ENCODE measurements at regions not wholly inside any gene's neighbourhood (a gene's known extent, or its start where the extent isn't known, plus 50 kb on each side); places are given as distances from the start of the nearest gene placed in this dataset.

DNA sequence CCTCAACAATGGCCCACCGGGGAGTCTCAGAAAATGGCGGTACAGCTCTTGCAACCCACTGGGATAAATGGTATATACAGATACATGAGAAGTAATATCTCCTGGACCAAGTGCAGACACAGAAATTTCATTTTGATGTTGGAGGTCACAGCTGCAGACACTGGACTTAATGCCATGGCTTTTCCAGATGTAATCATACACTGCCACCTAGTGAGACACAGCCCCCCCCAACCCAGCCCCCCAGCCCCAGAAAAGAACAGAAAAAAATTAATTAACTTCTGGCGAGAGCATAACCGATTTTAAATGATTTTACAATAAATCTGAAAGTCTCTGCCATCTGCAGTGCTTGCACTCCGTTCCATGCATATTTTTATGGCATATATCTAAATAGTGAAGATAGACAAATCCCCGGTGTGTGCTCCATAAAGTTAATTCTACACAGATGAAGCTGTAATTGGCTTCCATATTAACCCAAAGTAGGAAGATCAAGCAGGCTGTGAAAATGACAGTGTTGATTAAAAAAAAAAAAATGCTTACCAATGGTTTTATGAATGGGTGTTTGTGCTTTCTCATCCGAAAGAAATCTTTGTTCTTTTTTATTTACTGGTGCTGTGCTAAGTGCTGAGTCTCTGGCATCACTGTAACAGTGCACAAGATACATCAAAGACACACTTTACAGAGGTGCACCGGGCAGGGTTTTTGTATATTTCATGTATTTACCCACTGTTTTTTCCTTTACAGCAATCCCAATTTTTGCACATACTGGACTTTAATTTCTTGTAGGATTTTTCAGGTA lies 804.1 kb downstream of the TFAP2A start:
- TF ChIP-seq, protein P1, sequence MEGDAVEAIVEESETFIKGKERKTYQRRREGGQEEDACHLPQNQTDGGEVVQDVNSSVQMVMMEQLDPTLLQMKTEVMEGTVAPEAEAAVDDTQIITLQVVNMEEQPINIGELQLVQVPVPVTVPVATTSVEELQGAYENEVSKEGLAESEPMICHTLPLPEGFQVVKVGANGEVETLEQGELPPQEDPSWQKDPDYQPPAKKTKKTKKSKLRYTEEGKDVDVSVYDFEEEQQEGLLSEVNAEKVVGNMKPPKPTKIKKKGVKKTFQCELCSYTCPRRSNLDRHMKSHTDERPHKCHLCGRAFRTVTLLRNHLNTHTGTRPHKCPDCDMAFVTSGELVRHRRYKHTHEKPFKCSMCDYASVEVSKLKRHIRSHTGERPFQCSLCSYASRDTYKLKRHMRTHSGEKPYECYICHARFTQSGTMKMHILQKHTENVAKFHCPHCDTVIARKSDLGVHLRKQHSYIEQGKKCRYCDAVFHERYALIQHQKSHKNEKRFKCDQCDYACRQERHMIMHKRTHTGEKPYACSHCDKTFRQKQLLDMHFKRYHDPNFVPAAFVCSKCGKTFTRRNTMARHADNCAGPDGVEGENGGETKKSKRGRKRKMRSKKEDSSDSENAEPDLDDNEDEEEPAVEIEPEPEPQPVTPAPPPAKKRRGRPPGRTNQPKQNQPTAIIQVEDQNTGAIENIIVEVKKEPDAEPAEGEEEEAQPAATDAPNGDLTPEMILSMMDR (IDR thresholded peaks at IDR 0.05 in 8 of 11, conservative IDR thresholded peaks at IDR 0.05 in 3 of 11), result no peak
- no peak for TF ChIP-seq POLR2AphosphoS5 (IDR thresholded peaks at IDR 0.05)

All from spleen (tissue), 7 donors.